Spinal cord (tissue), 9 donors: ENCODE measurements at regions not wholly inside any gene's neighbourhood (a gene's known extent, or its start where the extent isn't known, plus 50 kb on each side); places are given as distances from the start of the nearest gene placed in this dataset.
A peak's percentile ranks its signal among the peaks of the same experiment; 100 is the strongest.

Experiments
- DNase-seq, 6 donors: peaks; one replicate each; pipeline versions ENCODE4 v3.0.0 to v3.0.0-alpha.2; 2013 to 2015; ENCODE audit warnings: low spot score in 6 of 6, low read depth in 4 of 6
- H3K27ac ChIP-seq: one replicate; pipeline ENCODE4 v1.5.1; 2013; ENCODE audit warnings: low read depth, low read length, control low read depth
- H3K27me3 ChIP-seq: one replicate; pipeline ENCODE4 v1.6.1; 2013; ENCODE audit warnings: low read length; ENCODE audit not compliant: control insufficient read depth, insufficient read depth
- H3K36me3 ChIP-seq: one replicate; pipeline ENCODE4 v1.6.1; 2013; ENCODE audit warnings: low read length; ENCODE audit not compliant: control insufficient read depth, insufficient read depth
- H3K4me1 ChIP-seq: one replicate; pipeline ENCODE4 v1.6.1; 2013; ENCODE audit warnings: low read length; ENCODE audit not compliant: control insufficient read depth, insufficient read depth
- H3K4me3 ChIP-seq: one replicate; pipeline ENCODE4 v1.5.1; 2013; ENCODE audit warnings: low read depth, low read length, control low read depth
- H3K9me3 ChIP-seq: one replicate; pipeline ENCODE4 v1.6.1; 2013; ENCODE audit warnings: low read length; ENCODE audit not compliant: control insufficient read depth, insufficient read depth
- WGBS: methylation state at CpG from one replicate; pipeline ENCODE4 v1.1.5; 2013; ENCODE audit warnings: missing lambda C conversion rate; ENCODE audit not compliant: insufficient coverage; 5-methylcytosine and 5-hydroxymethylcytosine counted together
- donor health status: healthy.

- Histone ChIP-seq H3K4me1 (peaks cover 5% of the 10 kb centered on the region), H3K9me3 (no peaks in the 10 kb centered on the region), H3K27ac (no peak overlapping the region), H3K27me3 (no peaks in the 10 kb centered on the region), H3K4me3 (no peak overlapping the region), H3K36me3 (no peaks in the 10 kb centered on the region)
- WGBS, result 46% methylated on average over 4 of the region's 5 CpGs
- DNase-seq, result no peak
Observed at GRCh38 chr13:112124141-112124540, 57.2 kb downstream of the SOX1 start.

- no peak for DNase-seq
- Histone ChIP-seq H3K9me3 (no peaks in the 10 kb centered on the region), H3K27ac (no peak overlapping the region), H3K36me3 (no peaks in the 10 kb centered on the region), H3K4me3 (no peak overlapping the region), H3K4me1 (peaks cover 21% of the 10 kb centered on the region), H3K27me3 (peaks cover 7% of the 10 kb centered on the region)
- 85% methylated on average over 11 of the region's 15 CpGs for WGBS
Observed at GRCh38 chr13:112127564-112128330, 60.8 kb downstream of the SOX1 start.

- no peaks in the 10 kb centered on the region for H3K9me3 ChIP-seq
- DNase-seq, result no peak
- no peaks in the 10 kb centered on the region for H3K36me3 ChIP-seq
- H3K27ac ChIP-seq, result no peak overlapping the region
- H3K4me1 ChIP-seq, result peaks cover 21% of the 10 kb centered on the region
- H3K4me3 ChIP-seq, result no peak overlapping the region
- WGBS, result 93% methylated on average over 8 of the region's 8 CpGs
- H3K27me3 ChIP-seq, result peaks cover 7% of the 10 kb centered on the region
Observed at GRCh38 chr13:112128331-112128610, 61.3 kb downstream of the SOX1 start.

- Histone ChIP-seq H3K4me3 (no peak overlapping the region), H3K4me1 (peaks cover 25% of the 10 kb centered on the region), H3K9me3 (no peaks in the 10 kb centered on the region), H3K27me3 (peaks cover 12% of the 10 kb centered on the region), H3K36me3 (no peaks in the 10 kb centered on the region), H3K27ac (no peak overlapping the region)
- 67% methylated on average over 1 of the region's 7 CpGs for WGBS
- peak in 1 of 6 donors; percentile 71 for DNase-seq
Observed at GRCh38 chr13:112130418-112130817, 63.5 kb downstream of the SOX1 start.

GRCh38 chr13:112131081-112131712 lies 64.2 kb downstream of the SOX1 start:
- WGBS, result 78% methylated on average over 25 of the region's 25 CpGs
- Histone ChIP-seq H3K4me1 (peaks cover 24% of the 10 kb centered on the region), H3K27me3 (peaks cover 13% of the 10 kb centered on the region), H3K9me3 (no peaks in the 10 kb centered on the region), H3K27ac (no peak overlapping the region), H3K36me3 (no peaks in the 10 kb centered on the region), H3K4me3 (no peak overlapping the region)
- DNase-seq, result no peak

- H3K4me1 ChIP-seq, result peaks cover 24% of the 10 kb centered on the region
- no peaks in the 10 kb centered on the region for H3K36me3 ChIP-seq
- no peak overlapping the region for H3K4me3 ChIP-seq
- peak in 1 of 6 donors; percentile 47 for DNase-seq
- H3K27ac ChIP-seq, result no peak overlapping the region
- 39% methylated on average over 11 of the region's 11 CpGs for WGBS
- no peaks in the 10 kb centered on the region for H3K9me3 ChIP-seq
- H3K27me3 ChIP-seq, result peaks cover 14% of the 10 kb centered on the region
Observed at GRCh38 chr13:112131713-112132113, 64.8 kb downstream of the SOX1 start.

GRCh38 chr13:112132142-112132541 lies 65.2 kb downstream of the SOX1 start:
- H3K4me1 ChIP-seq, result peaks cover 24% of the 10 kb centered on the region
- H3K4me3 ChIP-seq, result no peak overlapping the region
- no peaks in the 10 kb centered on the region for H3K9me3 ChIP-seq
- no peak for DNase-seq
- 70% methylated on average over 15 of the region's 17 CpGs for WGBS
- no peaks in the 10 kb centered on the region for H3K36me3 ChIP-seq
- peaks cover 14% of the 10 kb centered on the region for H3K27me3 ChIP-seq
- no peak overlapping the region for H3K27ac ChIP-seq

GRCh38 chr13:112132619-112133018 lies 65.7 kb downstream of the SOX1 start:
- DNase-seq, result no peak
- no peak overlapping the region for H3K27ac ChIP-seq
- H3K36me3 ChIP-seq, result no peaks in the 10 kb centered on the region
- no peak overlapping the region for H3K4me3 ChIP-seq
- H3K9me3 ChIP-seq, result no peaks in the 10 kb centered on the region
- peaks cover 24% of the 10 kb centered on the region for H3K4me1 ChIP-seq
- 89% methylated on average over 9 of the region's 9 CpGs for WGBS
- H3K27me3 ChIP-seq, result peaks cover 14% of the 10 kb centered on the region

- Histone ChIP-seq H3K4me1 (peaks cover 24% of the 10 kb centered on the region), H3K4me3 (no peak overlapping the region), H3K9me3 (no peaks in the 10 kb centered on the region), H3K27ac (no peak overlapping the region), H3K27me3 (peaks cover 14% of the 10 kb centered on the region), H3K36me3 (no peaks in the 10 kb centered on the region)
- 46% methylated on average over 25 of the region's 26 CpGs for WGBS
- peak in 5 of 6 donors; percentile 22 to 73 (median 38) for DNase-seq
Observed at GRCh38 chr13:112133499-112134390, 66.8 kb downstream of the SOX1 start.
